HepG2 (cell line): ENCODE measurements at regions not wholly inside any gene's neighbourhood (a gene's known extent, or its start where the extent isn't known, plus 50 kb on each side); places are given as distances from the start of the nearest gene placed in this dataset.

ENCODE experiments used
- ATAC-seq: fragments of 200-7000 bp; cut with Tn5 transposase; 3 replicates; pipeline ENCODE4 v1.9.1; 2020; ENCODE audit warnings: mild to moderate bottlenecking, moderate library complexity
- BruUV-seq: library from RNA; stranded (reverse); fragments of 400-500 nt; replicated peaks from 2 replicates; lab custom pipeline; 2021; lab: Mats Ljungman, UMichigan
- CTCF ChIA-PET: fragments of 300-600 bp; formaldehyde crosslinking; extraction: SDS; loops from one replicate; lab custom pipeline; 2021; ENCODE audit warnings: low total read pairs, inconsistent platforms, low intra/inter-chr PET ratio; lab: Yijun Ruan, JAX
- POLR2A ChIA-PET: fragments of 350-600 bp; sonication (Branson Sonifier 250); formaldehyde crosslinking; loops from one replicate; lab custom pipeline; 2020; ENCODE audit warnings: antibody characterized with exemption, inconsistent platforms; lab: Yijun Ruan, JAX
- DNase-seq: peaks from one replicate; pipeline ENCODE4 v3.0.0-alpha.2; 2015; ENCODE audit warnings: low spot score
- FAIRE-seq: peaks from 3 replicates; lab custom pipeline; 2011; peaks lifted over from hg19 to GRCh38; lab: Jason Lieb, UNC
- H2AFZ ChIP-seq: one replicate; pipeline ENCODE4 v1.6.1; 2011; ENCODE audit warnings: low read length, inconsistent platforms
- H3K27ac ChIP-seq: fragments of 300-600 bp; 3 replicates; pipeline ENCODE4 v1.8.0; 2011; ENCODE audit warnings: mixed run types, mild to moderate bottlenecking, mixed read lengths, low read length, inconsistent platforms; ENCODE audit not compliant: insufficient read depth; ENCODE audit errors: extremely low read length
- H3K27me3 ChIP-seq, 2 experiments: fragments of 200-600 bp in 1 of 2; 2 replicates in 1 of 2; 3 replicates in 1 of 2; pipeline versions ENCODE4 v1.6.0 to v1.8.0; 2011; ENCODE audit warnings: low read length in 2 of 2, mild to moderate bottlenecking in 2 of 2, moderate library complexity in 2 of 2, inconsistent platforms in 1 of 2; ENCODE audit not compliant: insufficient read depth in 2 of 2, control insufficient read depth in 1 of 2
- H3K36me3 ChIP-seq, 2 experiments: fragments of 200-600 bp in 1 of 2; replicated peaks in 1 of 2; 2 replicates in 1 of 2; 3 replicates in 1 of 2; pipeline versions ENCODE4 v1.5.1 to v1.8.0; 2011; ENCODE audit warnings: low read length in 2 of 2, inconsistent platforms in 1 of 2; ENCODE audit not compliant: insufficient read depth in 2 of 2, control insufficient read depth in 1 of 2
- H3K4me1 ChIP-seq: 2 replicates; pipeline ENCODE4 v1.5.1; 2012; ENCODE audit warnings: low read length, inconsistent platforms; ENCODE audit not compliant: insufficient read depth
- H3K4me2 ChIP-seq: 2 replicates; pipeline ENCODE4 v1.6.0; 2011; ENCODE audit warnings: low read depth, low read length, inconsistent platforms
- H3K4me3 ChIP-seq, 3 experiments: fragments of 200-600 bp in 1 of 3; sonication (generic), shearing (Covaris generic) in 1 of 3; replicated peaks in 1 of 3; 2 replicates each; pipeline ENCODE4 v1.5.1; 2011 to 2016; ENCODE audit warnings: low read length in 3 of 3, inconsistent platforms in 2 of 3, low read depth in 2 of 3, mild to moderate bottlenecking in 2 of 3, control low read depth in 1 of 3, mixed read lengths in 1 of 3; ENCODE audit not compliant: insufficient read depth in 1 of 3
- H3K79me2 ChIP-seq: one replicate; pipeline ENCODE4 v1.6.1; 2011; ENCODE audit warnings: low read length, inconsistent platforms; ENCODE audit not compliant: insufficient read depth
- H3K9ac ChIP-seq: 2 replicates; pipeline ENCODE4 v1.6.0; 2011; ENCODE audit warnings: mild to moderate bottlenecking, low read depth, low read length, inconsistent platforms; ENCODE audit not compliant: insufficient read depth
- H3K9me3 ChIP-seq: 2 replicates; pipeline ENCODE4 v1.5.1; 2012; ENCODE audit warnings: mild to moderate bottlenecking, low read length
- H4K20me1 ChIP-seq: 2 replicates; pipeline ENCODE4 v1.6.0; 2011; ENCODE audit warnings: inconsistent platforms, mild to moderate bottlenecking, low read length, moderate library complexity; ENCODE audit not compliant: insufficient read depth
- HMGXB4 ChIP-seq, 2 experiments: sonication (generic) in 1 of 2; formaldehyde crosslinking in 1 of 2; IDR thresholded peaks; 2 replicates each; pipeline versions ENCODE4 v1.4.0 to v1.6.1; 2018 to 2020; ENCODE audit warnings: missing genetic modification reagents in 2 of 2, borderline replicate concordance in 1 of 2, low read depth in 1 of 2, mild to moderate bottlenecking in 1 of 2, missing biosample characterization in 1 of 2
- MEIS2 ChIP-seq: sonication (generic); formaldehyde crosslinking; IDR thresholded peaks from 2 replicates; pipeline ENCODE4 v1.9.0; 2021; ENCODE audit warnings: mild to moderate bottlenecking, missing genetic modification reagents
- RARG ChIP-seq: sonication (generic); formaldehyde crosslinking; IDR thresholded peaks from 2 replicates; pipeline ENCODE4 v1.4.0; 2020; ENCODE audit warnings: low read depth, mild to moderate bottlenecking, missing genetic modification reagents
- RNF2 ChIP-seq: fragments of 450-650 bp; conservative IDR thresholded peaks from 2 replicates; pipeline ENCODE4 v1.6.1; 2016; ENCODE audit warnings: low read depth
- SIN3B ChIP-seq: fragments of 150-350 bp; IDR thresholded peaks from 2 replicates; pipeline ENCODE4 v1.6.1; 2014; ENCODE audit warnings: low read length
- SMAD3 ChIP-seq: sonication (generic); formaldehyde crosslinking; IDR thresholded peaks from 2 replicates; pipeline ENCODE4 v1.4.0; 2020; ENCODE audit warnings: missing genetic modification reagents
- STAG1 ChIP-seq: sonication (generic); formaldehyde crosslinking; IDR thresholded peaks from 2 replicates; pipeline ENCODE4 v1.4.0; 2020; ENCODE audit warnings: missing genetic modification reagents
- ZBTB40 ChIP-seq, 2 experiments: fragments of 450-650 bp in 1 of 2; sonication (generic) in 1 of 2; formaldehyde crosslinking in 1 of 2; IDR thresholded peaks; 2 replicates each; pipeline versions ENCODE4 v1.6.1 to v1.8.0; 2016 to 2022; ENCODE audit warnings: antibody characterized with exemption in 1 of 2, mild to moderate bottlenecking in 1 of 2, missing genetic modification reagents in 1 of 2
- ZC3H4 ChIP-seq: sonication (generic); formaldehyde crosslinking; IDR thresholded peaks from 2 replicates; pipeline ENCODE4 v1.4.0; 2020; ENCODE audit warnings: missing genetic modification reagents, borderline replicate concordance
- ZNF3 ChIP-seq: IDR thresholded peaks from 2 replicates; pipeline ENCODE4 v1.7.0; 2017; ENCODE audit warnings: inconsistent platforms
- ZNF431 ChIP-seq: sonication (generic); formaldehyde crosslinking; IDR thresholded peaks from 2 replicates; pipeline ENCODE4 v1.9.0; 2022; ENCODE audit warnings: missing genetic modification reagents, low read depth, mild to moderate bottlenecking, borderline replicate concordance
- ZSCAN9 ChIP-seq: IDR thresholded peaks from 2 replicates; pipeline ENCODE4 v1.6.1; 2016; ENCODE audit warnings: borderline replicate concordance
- WGBS: methylation state at CpG from one replicate; pipeline ENCODE4 v1.1.6; 2017; ENCODE audit warnings: low lambda C conversion rate; 5-methylcytosine and 5-hydroxymethylcytosine counted together
- in situ Hi-C: cut with HindIII; loops from 2 replicates; pipeline ENCODE4 v1.10.0; 2017; ENCODE audit warnings: low pct_unique_long_range_greater_than_20kb; ENCODE audit not compliant: extremely low pct_ligation_motif_present
- intact Hi-C: fragments of 100-400 bp; cut with micrococcal nuclease; formaldehyde crosslinking; loops from one replicate; pipeline ENCODE4 v1.10.0; 2022; ENCODE audit not compliant: unreplicated experiment
- TF ChIP-seq, protein P1 (sequence below): sonication (generic); formaldehyde crosslinking; IDR thresholded peaks from 2 replicates; pipeline ENCODE4 v1.4.0; 2020; ENCODE audit warnings: missing genetic modification reagents, mild to moderate bottlenecking, borderline replicate concordance

DNA sequence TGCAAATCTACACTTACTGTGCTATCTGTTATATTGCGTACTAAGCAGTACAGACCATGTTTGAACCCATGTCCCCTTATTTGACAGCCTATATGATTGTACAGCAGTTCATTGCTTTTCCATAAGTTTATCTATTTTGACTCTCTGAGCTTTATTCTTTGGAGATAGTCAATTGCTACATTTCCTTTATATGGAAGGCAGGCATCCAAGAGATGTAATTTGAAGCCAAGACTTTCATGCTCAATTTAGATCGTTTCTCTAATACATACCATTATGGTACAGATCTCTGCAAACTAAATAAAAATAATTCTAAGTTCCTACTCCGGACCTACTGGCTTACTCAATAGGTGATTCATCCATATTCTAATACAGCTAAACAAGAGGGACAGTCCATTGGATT, 424.8 kb downstream of the TMEM38B start:
- Histone ChIP-seq H3K9ac (no peak overlapping the region), H2AFZ (no peak overlapping the region), H3K36me3 (no peaks in the 10 kb centered on the region), H4K20me1 (no peaks in the 10 kb centered on the region), H3K79me2 (no peaks in the 10 kb centered on the region), H3K27me3 (no peaks in the 10 kb centered on the region), H3K4me3 (no peak overlapping the region), H3K4me2 (no peak overlapping the region), H3K27ac (no peak overlapping the region), H3K9me3 (no peaks in the 10 kb centered on the region), H3K4me1 (no peaks in the 10 kb centered on the region)
- DNase-seq = no peak
- in situ Hi-C loops = no loop called here
- no peak for ATAC-seq
- 0% methylated on average over 3 of the region's 3 CpGs for WGBS
- intact Hi-C loops = no loop called here
- FAIRE-seq = no peak
- no TSS peak for BruUV-seq
- ChIA-PET CTCF (no interaction called here), POLR2A (no interaction called here)
- TF ChIP-seq ZNF3 (CRISPR knock-in tag) (no peak), ZBTB40 (IDR thresholded peaks at IDR 0.05) (no peak), ZBTB40 (CRISPR knock-in tag; IDR thresholded peaks at IDR 0.05) (no peak), MEIS2 (CRISPR knock-in tag) (no peak), STAG1 (CRISPR knock-in tag) (no peak), RARG (CRISPR knock-in tag) (no peak), ZC3H4 (CRISPR knock-in tag) (no peak), SIN3B (no peak), RNF2 (no peak), ZNF431 (CRISPR knock-in tag) (no peak), HMGXB4 (CRISPR knock-in tag; IDR thresholded peaks at IDR 0.05; ENCODE audit: borderline replicate concordance in 1 of 2, low read depth in 1 of 2) (no peak), ZSCAN9 (CRISPR knock-in tag) (no peak), SMAD3 (no peak)
- TF ChIP-seq, protein P1, sequence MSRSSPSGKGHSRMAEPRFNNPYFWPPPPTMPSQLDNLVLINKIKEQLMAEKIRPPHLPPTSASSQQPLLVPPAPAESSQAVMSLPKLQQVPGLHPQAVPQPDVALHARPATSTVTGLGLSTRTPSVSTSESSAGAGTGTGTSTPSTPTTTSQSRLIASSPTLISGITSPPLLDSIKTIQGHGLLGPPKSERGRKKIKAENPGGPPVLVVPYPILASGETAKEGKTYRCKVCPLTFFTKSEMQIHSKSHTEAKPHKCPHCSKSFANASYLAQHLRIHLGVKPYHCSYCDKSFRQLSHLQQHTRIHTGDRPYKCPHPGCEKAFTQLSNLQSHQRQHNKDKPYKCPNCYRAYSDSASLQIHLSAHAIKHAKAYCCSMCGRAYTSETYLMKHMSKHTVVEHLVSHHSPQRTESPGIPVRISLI (CRISPR knock-in tag) = no peak
